NCI-H1417 treated with DMSO at 0.1 percent for 48 hours (cell line): ENCODE measurements at regions not wholly inside any gene's neighbourhood (a gene's known extent, or its start where the extent isn't known, plus 50 kb on each side); places are given as distances from the start of the nearest gene placed in this dataset.

Experiments used
- DNase-seq: peaks from one replicate; lab custom pipeline; 2025; lab: John Stamatoyannopoulos, UW

GRCh38 chr4:45778514-45778913 lies 345.3 kb downstream of the GABRG1 start:
- no peak for DNase-seq

- no peak for DNase-seq
Measured at GRCh38 chr4:45776146-45776545, 347.7 kb downstream of the GABRG1 start.

- DNase-seq: no peak
Measured at GRCh38 chr4:45770958-45771357, 352.9 kb downstream of the GABRG1 start.

GRCh38 chr4:45765521-45765920 lies 358.3 kb downstream of the GABRG1 start:
- DNase-seq: no peak

GRCh38 chr4:45751877-45752530 lies 371.9 kb downstream of the GABRG1 start:
- DNase-seq: no peak

GRCh38 chr4:45750721-45751120 lies 373.1 kb downstream of the GABRG1 start:
- DNase-seq: no peak

GRCh38 chr4:45745741-45746140 lies 378.1 kb downstream of the GABRG1 start:
- DNase-seq: no peak

- no peak for DNase-seq
Measured at GRCh38 chr4:45741897-45742296, 382.0 kb downstream of the GABRG1 start.

- DNase-seq: no peak
Measured at GRCh38 chr4:45732161-45732560, 391.7 kb downstream of the GABRG1 start.

- no peak for DNase-seq
Measured at GRCh38 chr4:45716093-45716492, 407.8 kb downstream of the GABRG1 start.

- no peak for DNase-seq
Measured at GRCh38 chr4:45713996-45714395, 409.9 kb downstream of the GABRG1 start.

- no peak for DNase-seq
Measured at GRCh38 chr4:45701621-45702020, 422.2 kb downstream of the GABRG1 start.

GRCh38 chr4:45693746-45694145 lies 430.1 kb downstream of the GABRG1 start:
- no peak for DNase-seq

GRCh38 chr4:45692131-45692735 lies 431.6 kb downstream of the GABRG1 start:
- no peak for DNase-seq

GRCh38 chr4:45688341-45688740 lies 435.5 kb downstream of the GABRG1 start:
- DNase-seq: no peak

- no peak for DNase-seq
Measured at GRCh38 chr4:45679411-45679810, 444.4 kb downstream of the GABRG1 start.

GRCh38 chr4:45668128-45668527 lies 455.7 kb downstream of the GABRG1 start:
- DNase-seq: no peak

GRCh38 chr4:45663628-45664081 lies 460.2 kb downstream of the GABRG1 start:
- DNase-seq: no peak

- no peak for DNase-seq
Measured at GRCh38 chr4:45663003-45663402, 460.9 kb downstream of the GABRG1 start.

- DNase-seq: no peak
Measured at GRCh38 chr4:45661893-45662292, 462.0 kb downstream of the GABRG1 start.

- DNase-seq: no peak
Measured at GRCh38 chr4:45650545-45650944, 473.3 kb downstream of the GABRG1 start.

- no peak for DNase-seq
Measured at GRCh38 chr4:45648846-45649245, 475.0 kb downstream of the GABRG1 start.

- no peak for DNase-seq
Measured at GRCh38 chr4:45647823-45648222, 476.0 kb downstream of the GABRG1 start.
